Liver (tissue), 3 donors: ENCODE measurements at regions not wholly inside any gene's neighbourhood (a gene's known extent, or its start where the extent isn't known, plus 50 kb on each side); places are given as distances from the start of the nearest gene placed in this dataset.
"Not testable (repeated sequence)": the region's sequence is repeated elsewhere in the genome, so short reads cannot be mapped to it uniquely, and the experiment has no call there.

Experiments
- JUND ChIP-seq, 2 donors: IDR thresholded peaks; 2 replicates each; pipeline ENCODE4 v1.6.1; 2016; ENCODE audit warnings: antibody characterized with exemption in 2 of 2
- TAF1 ChIP-seq: conservative IDR thresholded peaks from 2 replicates; pipeline ENCODE4 v1.6.1; 2016; ENCODE audit warnings: antibody characterized with exemption, mild to moderate bottlenecking
- YY1 ChIP-seq: IDR thresholded peaks from 2 replicates; pipeline ENCODE4 v1.6.1; 2016; ENCODE audit warnings: antibody characterized with exemption, mild to moderate bottlenecking
- TF ChIP-seq, protein P1 (sequence below): fragments of 150-350 bp; IDR thresholded peaks from 2 replicates; pipeline ENCODE4 v1.5.1; 2017; ENCODE audit warnings: improper control_type of control experiment, low read depth, low read length; ENCODE audit not compliant: missing input control
- TF ChIP-seq, protein P2 (sequence below): IDR thresholded peaks from 2 replicates; pipeline ENCODE4 v1.6.1; 2016; ENCODE audit warnings: antibody characterized with exemption
- donor health status: healthy.
- donor health status: healthy.

DNA sequence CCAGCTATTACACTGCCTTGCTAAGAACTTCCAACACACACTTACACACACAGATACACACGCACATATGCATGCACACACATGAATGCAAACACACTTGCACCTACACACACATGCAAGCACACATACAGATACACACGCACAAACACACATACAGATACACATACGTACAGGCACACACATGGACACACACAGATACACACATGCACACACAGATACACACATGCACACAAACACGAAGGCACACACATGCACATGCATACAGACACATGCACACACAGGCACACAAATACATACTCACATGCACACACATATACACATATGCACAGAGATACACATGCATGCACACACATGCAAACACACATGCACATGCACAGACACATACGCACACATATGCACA is 284.3 kb upstream of the FRG2C start:
- TF ChIP-seq, protein P1, sequence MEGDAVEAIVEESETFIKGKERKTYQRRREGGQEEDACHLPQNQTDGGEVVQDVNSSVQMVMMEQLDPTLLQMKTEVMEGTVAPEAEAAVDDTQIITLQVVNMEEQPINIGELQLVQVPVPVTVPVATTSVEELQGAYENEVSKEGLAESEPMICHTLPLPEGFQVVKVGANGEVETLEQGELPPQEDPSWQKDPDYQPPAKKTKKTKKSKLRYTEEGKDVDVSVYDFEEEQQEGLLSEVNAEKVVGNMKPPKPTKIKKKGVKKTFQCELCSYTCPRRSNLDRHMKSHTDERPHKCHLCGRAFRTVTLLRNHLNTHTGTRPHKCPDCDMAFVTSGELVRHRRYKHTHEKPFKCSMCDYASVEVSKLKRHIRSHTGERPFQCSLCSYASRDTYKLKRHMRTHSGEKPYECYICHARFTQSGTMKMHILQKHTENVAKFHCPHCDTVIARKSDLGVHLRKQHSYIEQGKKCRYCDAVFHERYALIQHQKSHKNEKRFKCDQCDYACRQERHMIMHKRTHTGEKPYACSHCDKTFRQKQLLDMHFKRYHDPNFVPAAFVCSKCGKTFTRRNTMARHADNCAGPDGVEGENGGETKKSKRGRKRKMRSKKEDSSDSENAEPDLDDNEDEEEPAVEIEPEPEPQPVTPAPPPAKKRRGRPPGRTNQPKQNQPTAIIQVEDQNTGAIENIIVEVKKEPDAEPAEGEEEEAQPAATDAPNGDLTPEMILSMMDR: not testable (repeated sequence)
- TF ChIP-seq, protein P2, sequence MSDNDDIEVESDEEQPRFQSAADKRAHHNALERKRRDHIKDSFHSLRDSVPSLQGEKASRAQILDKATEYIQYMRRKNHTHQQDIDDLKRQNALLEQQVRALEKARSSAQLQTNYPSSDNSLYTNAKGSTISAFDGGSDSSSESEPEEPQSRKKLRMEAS: not testable (repeated sequence)
- not testable (repeated sequence) for TF ChIP-seq YY1; TAF1; JUND (IDR thresholded peaks at IDR 0.05)
